Germinal center (tissue), 1 donor: ENCODE measurements at regions not wholly inside any gene's neighbourhood (a gene's known extent, or its start where the extent isn't known, plus 50 kb on each side); places are given as distances from the start of the nearest gene placed in this dataset.

Experiments used
- DNase-seq: peaks from one replicate; pipeline ENCODE4 v3.0.0; 2012; ENCODE audit warnings: mixed read lengths, low spot score

GRCh38 chr7:19209166-19209696, 64.0 kb upstream of the FERD3L start:
- no peak for DNase-seq

- DNase-seq: no peak
Observed at GRCh38 chr7:19206721-19207120, 61.5 kb upstream of the FERD3L start.

- DNase-seq: no peak
Observed at GRCh38 chr7:19203686-19204085, 58.5 kb upstream of the FERD3L start.

GRCh38 chr7:19202599-19202998, 57.4 kb upstream of the FERD3L start:
- DNase-seq: no peak
